ENCODE measurements at regions not wholly inside any gene's neighbourhood (a gene's known extent, or its start where the extent isn't known, plus 50 kb on each side); places are given as distances from the start of the nearest gene placed in this dataset.

DNA sequence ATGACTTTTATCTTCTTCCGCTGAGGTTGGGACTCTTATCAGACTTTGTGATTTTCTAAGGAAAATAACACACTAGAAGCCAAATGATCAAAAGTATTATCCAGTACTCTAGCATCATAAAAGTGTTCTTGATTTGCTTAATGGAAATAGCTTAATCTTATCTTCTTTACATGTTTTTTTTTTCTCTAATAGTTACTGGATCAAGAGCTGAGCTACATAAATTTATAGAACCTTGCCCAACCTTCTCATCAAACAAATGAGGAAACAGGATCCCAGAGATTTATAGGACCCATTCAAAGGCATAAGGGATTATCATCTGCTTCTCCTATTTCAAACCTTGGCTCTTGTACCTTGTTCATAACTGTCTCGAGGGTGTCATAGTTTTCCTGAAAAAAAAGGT is 68.3 kb upstream of the WDR17 start:
- intact Hi-C loops (cut with micrococcal nuclease): no loop called here
- Histone ChIP-seq H3K9me2 (ENCODE audit: insufficient read depth) (no peaks in the 10 kb centered on the region), H3K4me2 (ENCODE audit: low read length) (no peak overlapping the region), H3K36me3 (ENCODE audit: control insufficient read depth in 1 of 2, insufficient read depth in 2 of 2, low read length in 2 of 2) (no peaks in the 10 kb centered on the region), H2AFZ (ENCODE audit: low read depth, low read length, poor library complexity, severe bottlenecking) (no peak overlapping the region), H4K20me1 (ENCODE audit: insufficient read depth) (no peaks in the 10 kb centered on the region), H3K4me3 (replicated peaks in 1 of 2; ENCODE audit: low read depth in 1 of 2, low read length in 2 of 2) (no peak overlapping the region), H3K4me1 (ENCODE audit: control insufficient read depth in 1 of 2, insufficient read depth in 2 of 2, low read length in 2 of 2) (peaks cover 0 to 10% of the 10 kb centered on the region in 2 experiments; a peak in 2 of 4 replicates), H3K9me3 (ENCODE audit: control insufficient read depth in 1 of 2, insufficient read depth in 1 of 2, low read depth in 1 of 2, low read length in 2 of 2) (no peaks in the 10 kb centered on the region), H3K27me3 (ENCODE audit: insufficient read depth, low read length) (no peaks in the 10 kb centered on the region), H3K27ac (ENCODE audit: low read depth, low read length) (no peak overlapping the region), H3K9ac (ENCODE audit: low read length) (no peak overlapping the region), H3K79me2 (ENCODE audit: insufficient read depth, low read length) (no peaks in the 10 kb centered on the region)
- ChIA-PET RAD21 (ENCODE audit: low non-redundant PET in 1 of 2, low total read pairs in 2 of 2, uncharacterized antibody in 2 of 2, unreplicated experiment in 2 of 2) (no interaction called here), CTCF (no interaction called here), POLR2A (no interaction called here)
- ATAC-seq (no peak), DNase-seq (ENCODE audit: low read depth, low spot score) (no peak)
- TF ChIP-seq POLR2AphosphoS5 (IDR thresholded peaks at IDR 0.05; ENCODE audit: low read depth, low read length): no peak
- no peak for TF ChIP-seq ELF1 (IDR thresholded peaks at IDR 0.05; ENCODE audit: borderline replicate concordance, low read depth)
- TF ChIP-seq, protein P1, sequence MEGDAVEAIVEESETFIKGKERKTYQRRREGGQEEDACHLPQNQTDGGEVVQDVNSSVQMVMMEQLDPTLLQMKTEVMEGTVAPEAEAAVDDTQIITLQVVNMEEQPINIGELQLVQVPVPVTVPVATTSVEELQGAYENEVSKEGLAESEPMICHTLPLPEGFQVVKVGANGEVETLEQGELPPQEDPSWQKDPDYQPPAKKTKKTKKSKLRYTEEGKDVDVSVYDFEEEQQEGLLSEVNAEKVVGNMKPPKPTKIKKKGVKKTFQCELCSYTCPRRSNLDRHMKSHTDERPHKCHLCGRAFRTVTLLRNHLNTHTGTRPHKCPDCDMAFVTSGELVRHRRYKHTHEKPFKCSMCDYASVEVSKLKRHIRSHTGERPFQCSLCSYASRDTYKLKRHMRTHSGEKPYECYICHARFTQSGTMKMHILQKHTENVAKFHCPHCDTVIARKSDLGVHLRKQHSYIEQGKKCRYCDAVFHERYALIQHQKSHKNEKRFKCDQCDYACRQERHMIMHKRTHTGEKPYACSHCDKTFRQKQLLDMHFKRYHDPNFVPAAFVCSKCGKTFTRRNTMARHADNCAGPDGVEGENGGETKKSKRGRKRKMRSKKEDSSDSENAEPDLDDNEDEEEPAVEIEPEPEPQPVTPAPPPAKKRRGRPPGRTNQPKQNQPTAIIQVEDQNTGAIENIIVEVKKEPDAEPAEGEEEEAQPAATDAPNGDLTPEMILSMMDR (IDR thresholded peaks at IDR 0.05 in 2 of 3, conservative IDR thresholded peaks at IDR 0.05 in 1 of 3; ENCODE audit: borderline replicate concordance in 1 of 3, insufficient read depth in 1 of 3, low read depth in 2 of 3, low read length in 2 of 3): no peak
- TF ChIP-seq TCF7L2 (IDR thresholded peaks at IDR 0.05; ENCODE audit: borderline replicate concordance, extremely low read depth, insufficient read depth, insufficient read length): no peak
- TF ChIP-seq ZFX (IDR thresholded peaks at IDR 0.05): no peak
- no peak for TF ChIP-seq EZH2 (IDR thresholded peaks at IDR 0.05)
- no peak for TF ChIP-seq EZH2phosphoT487 (IDR thresholded peaks at IDR 0.05; ENCODE audit: borderline replicate concordance)
- no peak for TF ChIP-seq JUND (IDR thresholded peaks at IDR 0.05)
- TF ChIP-seq ZNF274 (IDR thresholded peaks at IDR 0.05; ENCODE audit: low read depth, low read length): no peak
- TF ChIP-seq, protein P2, sequence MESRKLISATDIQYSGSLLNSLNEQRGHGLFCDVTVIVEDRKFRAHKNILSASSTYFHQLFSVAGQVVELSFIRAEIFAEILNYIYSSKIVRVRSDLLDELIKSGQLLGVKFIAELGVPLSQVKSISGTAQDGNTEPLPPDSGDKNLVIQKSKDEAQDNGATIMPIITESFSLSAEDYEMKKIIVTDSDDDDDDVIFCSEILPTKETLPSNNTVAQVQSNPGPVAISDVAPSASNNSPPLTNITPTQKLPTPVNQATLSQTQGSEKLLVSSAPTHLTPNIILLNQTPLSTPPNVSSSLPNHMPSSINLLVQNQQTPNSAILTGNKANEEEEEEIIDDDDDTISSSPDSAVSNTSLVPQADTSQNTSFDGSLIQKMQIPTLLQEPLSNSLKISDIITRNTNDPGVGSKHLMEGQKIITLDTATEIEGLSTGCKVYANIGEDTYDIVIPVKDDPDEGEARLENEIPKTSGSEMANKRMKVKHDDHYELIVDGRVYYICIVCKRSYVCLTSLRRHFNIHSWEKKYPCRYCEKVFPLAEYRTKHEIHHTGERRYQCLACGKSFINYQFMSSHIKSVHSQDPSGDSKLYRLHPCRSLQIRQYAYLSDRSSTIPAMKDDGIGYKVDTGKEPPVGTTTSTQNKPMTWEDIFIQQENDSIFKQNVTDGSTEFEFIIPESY (IDR thresholded peaks at IDR 0.05; ENCODE audit: extremely low read depth, insufficient replicate concordance, low read length): no peak
- no peak for TF ChIP-seq CEBPB (IDR thresholded peaks at IDR 0.05; ENCODE audit: low read depth)
- TF ChIP-seq SIN3A (IDR thresholded peaks at IDR 0.05; ENCODE audit: low read depth): no peak
- BruUV-seq (replicated peaks): no TSS peak
